Activated CD8-positive, alpha-beta memory T cell treated with anti-CD3 and anti-CD28 coated beads, Interleukin-2, amount 10 ng/mL, durations not matched to agents 7 days and 5 days (primary cell): ENCODE measurements at regions not wholly inside any gene's neighbourhood (a gene's known extent, or its start where the extent isn't known, plus 50 kb on each side); places are given as distances from the start of the nearest gene placed in this dataset.

Source experiments
- ATAC-seq: fragments of 150-1000 bp; cut with Tn5 transposase; one replicate; pipeline ENCODE4 v1.10.0; 2021; ENCODE audit warnings: moderate library complexity
- CTCF ChIA-PET: fragments of 350-600 bp; sonication (Branson Sonifier 250); formaldehyde crosslinking; loops from one replicate; lab custom pipeline; 2021; ENCODE audit warnings: antibody characterized with exemption; lab: Charles Lee
- DNase-seq: peaks from one replicate; pipeline ENCODE4 v3.0.0-alpha.2; 2020
- H3K27ac Mint-ChIP-seq: one replicate; pipeline ENCODE4 v1.8.0; 2021; ENCODE audit warnings: mild to moderate bottlenecking, mixed read lengths
- H3K27me3 Mint-ChIP-seq: one replicate; pipeline ENCODE4 v1.8.0; 2021; ENCODE audit warnings: mixed read lengths
- H3K36me3 Mint-ChIP-seq: one replicate; pipeline ENCODE4 v1.8.0; 2021; ENCODE audit warnings: mild to moderate bottlenecking, mixed read lengths
- H3K4me1 Mint-ChIP-seq: one replicate; pipeline ENCODE4 v1.8.0; 2021; ENCODE audit warnings: mixed read lengths
- H3K4me3 Mint-ChIP-seq: one replicate; pipeline ENCODE4 v1.8.0; 2021; ENCODE audit warnings: mild to moderate bottlenecking, moderate library complexity, mixed read lengths
- H3K9me3 Mint-ChIP-seq: one replicate; pipeline ENCODE4 v1.8.0; 2022; ENCODE audit warnings: low read depth, mixed read lengths

GRCh38 chr2:66929632-66930338 is 467.3 kb upstream of the ETAA1 start:
- H3K36me3 Mint-ChIP-seq, result no peaks in the 10 kb centered on the region
- CTCF ChIA-PET, result interaction anchor here (1.9 kb wide), 1 partner anchor 13 kb away, joined by 4 read pairs; no protein-coding TSS in a partner anchor
- ATAC-seq (no peak), DNase-seq (no peak)
- peaks cover 5% of the 10 kb centered on the region for H3K9me3 Mint-ChIP-seq
- no peak overlapping the region for H3K4me3 Mint-ChIP-seq
- H3K4me1 Mint-ChIP-seq, result no peaks in the 10 kb centered on the region
- H3K27ac Mint-ChIP-seq, result no peak overlapping the region
- no peaks in the 10 kb centered on the region for H3K27me3 Mint-ChIP-seq

- CTCF ChIA-PET, result interaction anchor here (1.9 kb wide), 1 partner anchor 13 kb away, joined by 4 read pairs; no protein-coding TSS in a partner anchor
- ATAC-seq, result no peak
- H3K9me3 Mint-ChIP-seq, result peaks cover 5% of the 10 kb centered on the region
Measured at GRCh38 chr2:66930339-66931220, 466.6 kb upstream of the ETAA1 start.

GRCh38 chr2:66938471-66938967 is 458.6 kb upstream of the ETAA1 start:
- H3K27me3 Mint-ChIP-seq, result no peaks in the 10 kb centered on the region
- H3K9me3 Mint-ChIP-seq, result peaks cover 4% of the 10 kb centered on the region
- DNase-seq (no peak), ATAC-seq (no peak)
- CTCF ChIA-PET, result no interaction called here
- no peaks in the 10 kb centered on the region for H3K4me1 Mint-ChIP-seq
- H3K36me3 Mint-ChIP-seq, result no peaks in the 10 kb centered on the region
- H3K27ac Mint-ChIP-seq, result no peak overlapping the region
- H3K4me3 Mint-ChIP-seq, result no peak overlapping the region

More at GRCh38 chr2:66930339-66931220, 466.6 kb upstream of the ETAA1 start:
- H3K36me3 Mint-ChIP-seq, result no peaks in the 10 kb centered on the region
- H3K27me3 Mint-ChIP-seq, result no peaks in the 10 kb centered on the region
- no peak overlapping the region for H3K4me3 Mint-ChIP-seq
- no peak for DNase-seq
- no peaks in the 10 kb centered on the region for H3K4me1 Mint-ChIP-seq
- no peak overlapping the region for H3K27ac Mint-ChIP-seq

- H3K36me3 Mint-ChIP-seq, result no peaks in the 10 kb centered on the region
Measured at GRCh38 chr2:66940080-66940479, 457.1 kb upstream of the ETAA1 start.

GRCh38 chr2:66948234-66948633 is 448.9 kb upstream of the ETAA1 start:
- no peak overlapping the region for H3K27ac Mint-ChIP-seq
- H3K9me3 Mint-ChIP-seq, result no peaks in the 10 kb centered on the region
- no peaks in the 10 kb centered on the region for H3K4me1 Mint-ChIP-seq
- H3K4me3 Mint-ChIP-seq, result no peak overlapping the region
- CTCF ChIA-PET, result no interaction called here
- DNase-seq (no peak), ATAC-seq (no peak)
- H3K27me3 Mint-ChIP-seq, result no peaks in the 10 kb centered on the region
- no peaks in the 10 kb centered on the region for H3K36me3 Mint-ChIP-seq

More at GRCh38 chr2:66940080-66940479, 457.1 kb upstream of the ETAA1 start:
- H3K9me3 Mint-ChIP-seq, result peaks cover 4% of the 10 kb centered on the region
- no peak overlapping the region for H3K4me3 Mint-ChIP-seq
- H3K27me3 Mint-ChIP-seq, result no peaks in the 10 kb centered on the region
- H3K27ac Mint-ChIP-seq, result no peak overlapping the region
- H3K4me1 Mint-ChIP-seq, result no peaks in the 10 kb centered on the region
- no peak for ATAC-seq
- DNase-seq, result no peak
- CTCF ChIA-PET, result no interaction called here

- no peak overlapping the region for H3K4me3 Mint-ChIP-seq
- no peaks in the 10 kb centered on the region for H3K27me3 Mint-ChIP-seq
- H3K36me3 Mint-ChIP-seq, result no peaks in the 10 kb centered on the region
- no peak overlapping the region for H3K27ac Mint-ChIP-seq
- CTCF ChIA-PET, result no interaction called here
- no peak for DNase-seq
- H3K4me1 Mint-ChIP-seq, result no peaks in the 10 kb centered on the region
- no peaks in the 10 kb centered on the region for H3K9me3 Mint-ChIP-seq
- no peak for ATAC-seq
Measured at GRCh38 chr2:66957198-66957597, 439.9 kb upstream of the ETAA1 start.

GRCh38 chr2:66957677-66958076 is 439.5 kb upstream of the ETAA1 start:
- Mint-ChIP-seq H3K27ac (no peak overlapping the region), H3K36me3 (no peaks in the 10 kb centered on the region), H3K4me3 (no peak overlapping the region), H3K4me1 (no peaks in the 10 kb centered on the region), H3K9me3 (no peaks in the 10 kb centered on the region), H3K27me3 (no peaks in the 10 kb centered on the region)
- DNase-seq (no peak), ATAC-seq (no peak)
- CTCF ChIA-PET, result no interaction called here

- H3K27me3 Mint-ChIP-seq, result no peaks in the 10 kb centered on the region
- ATAC-seq (no peak), DNase-seq (no peak)
- H3K9me3 Mint-ChIP-seq, result no peaks in the 10 kb centered on the region
- H3K4me3 Mint-ChIP-seq, result no peak overlapping the region
- no peak overlapping the region for H3K27ac Mint-ChIP-seq
- no peaks in the 10 kb centered on the region for H3K36me3 Mint-ChIP-seq
- H3K4me1 Mint-ChIP-seq, result no peaks in the 10 kb centered on the region
- CTCF ChIA-PET, result no interaction called here
Measured at GRCh38 chr2:66960161-66960560, 437.0 kb upstream of the ETAA1 start.

- Mint-ChIP-seq H3K4me1 (no peaks in the 10 kb centered on the region), H3K27me3 (no peaks in the 10 kb centered on the region), H3K36me3 (no peaks in the 10 kb centered on the region), H3K4me3 (no peak overlapping the region), H3K27ac (no peak overlapping the region), H3K9me3 (no peaks in the 10 kb centered on the region)
- DNase-seq, result no peak
- ATAC-seq, result no peak
- CTCF ChIA-PET, result no interaction called here
Measured at GRCh38 chr2:66962716-66963115, 434.4 kb upstream of the ETAA1 start.

- ATAC-seq (no peak), DNase-seq (no peak)
- no peak overlapping the region for H3K27ac Mint-ChIP-seq
- no peaks in the 10 kb centered on the region for H3K27me3 Mint-ChIP-seq
- CTCF ChIA-PET, result no interaction called here
- H3K4me1 Mint-ChIP-seq, result no peaks in the 10 kb centered on the region
- no peaks in the 10 kb centered on the region for H3K9me3 Mint-ChIP-seq
- H3K36me3 Mint-ChIP-seq, result no peaks in the 10 kb centered on the region
- H3K4me3 Mint-ChIP-seq, result no peak overlapping the region
Measured at GRCh38 chr2:66966631-66967030, 430.5 kb upstream of the ETAA1 start.

GRCh38 chr2:66968946-66969345 is 428.2 kb upstream of the ETAA1 start:
- CTCF ChIA-PET, result no interaction called here

GRCh38 chr2:66981074-66981473 is 416.1 kb upstream of the ETAA1 start:
- ATAC-seq (no peak), DNase-seq (no peak)
- no peaks in the 10 kb centered on the region for H3K4me1 Mint-ChIP-seq
- H3K36me3 Mint-ChIP-seq, result no peaks in the 10 kb centered on the region
- no peak overlapping the region for H3K4me3 Mint-ChIP-seq
- H3K27me3 Mint-ChIP-seq, result no peaks in the 10 kb centered on the region
- H3K27ac Mint-ChIP-seq, result no peak overlapping the region
- H3K9me3 Mint-ChIP-seq, result no peaks in the 10 kb centered on the region
- CTCF ChIA-PET, result no interaction called here

More at GRCh38 chr2:66968946-66969345, 428.2 kb upstream of the ETAA1 start:
- DNase-seq, result no peak
- no peak for ATAC-seq
- Mint-ChIP-seq H3K27ac (no peak overlapping the region), H3K36me3 (no peaks in the 10 kb centered on the region), H3K4me1 (no peaks in the 10 kb centered on the region), H3K4me3 (no peak overlapping the region), H3K27me3 (no peaks in the 10 kb centered on the region), H3K9me3 (no peaks in the 10 kb centered on the region)

GRCh38 chr2:66982766-66983165 is 414.4 kb upstream of the ETAA1 start:
- Mint-ChIP-seq H3K4me3 (no peak overlapping the region), H3K9me3 (no peaks in the 10 kb centered on the region), H3K36me3 (no peaks in the 10 kb centered on the region), H3K4me1 (no peaks in the 10 kb centered on the region), H3K27ac (no peak overlapping the region), H3K27me3 (no peaks in the 10 kb centered on the region)
- CTCF ChIA-PET, result no interaction called here
- no peak for DNase-seq
- ATAC-seq, result no peak

GRCh38 chr2:66984864-66985263 is 412.3 kb upstream of the ETAA1 start:
- Mint-ChIP-seq H3K27me3 (no peaks in the 10 kb centered on the region), H3K36me3 (no peaks in the 10 kb centered on the region), H3K9me3 (no peaks in the 10 kb centered on the region), H3K27ac (no peak overlapping the region), H3K4me1 (no peaks in the 10 kb centered on the region), H3K4me3 (no peak overlapping the region)
- CTCF ChIA-PET, result no interaction called here
- DNase-seq (no peak), ATAC-seq (no peak)
